Progenitor cell of endocrine pancreas (in vitro differentiated cells): ENCODE measurements at regions not wholly inside any gene's neighbourhood (a gene's known extent, or its start where the extent isn't known, plus 50 kb on each side); places are given as distances from the start of the nearest gene placed in this dataset.

Experiments
- DNase-seq: peaks from one replicate; pipeline ENCODE4 v3.0.0; 2021; ENCODE audit warnings: low spot score; ENCODE audit not compliant: unreplicated experiment
- H3K27ac Mint-ChIP-seq: 2 replicates; pipeline ENCODE4 v1.8.0; 2021; ENCODE audit warnings: mild to moderate bottlenecking, moderate library complexity, mixed read lengths
- H3K27me3 Mint-ChIP-seq: 2 replicates; pipeline ENCODE4 v1.8.0; 2021; ENCODE audit warnings: mixed read lengths
- H3K36me3 Mint-ChIP-seq: 2 replicates; pipeline ENCODE4 v1.8.0; 2022; ENCODE audit warnings: mixed read lengths; ENCODE audit not compliant: insufficient read depth
- H3K4me1 Mint-ChIP-seq: 2 replicates; pipeline ENCODE4 v1.8.0; 2021; ENCODE audit warnings: low read depth, mixed read lengths
- H3K4me3 Mint-ChIP-seq: 2 replicates; pipeline ENCODE4 v1.8.0; 2021; ENCODE audit warnings: low read depth, mild to moderate bottlenecking, moderate library complexity, mixed read lengths
- H3K9me3 Mint-ChIP-seq: 2 replicates; pipeline ENCODE4 v1.8.0; 2021; ENCODE audit warnings: low read depth, mixed read lengths
- TF ChIP-seq, protein P1 (sequence below): fragments of 200-600 bp; sonication (generic); IDR thresholded peaks from one replicate; pipeline ENCODE4 v1.5.0; 2021; ENCODE audit warnings: antibody characterized with exemption, mild to moderate bottlenecking; ENCODE audit not compliant: unreplicated experiment

DNA sequence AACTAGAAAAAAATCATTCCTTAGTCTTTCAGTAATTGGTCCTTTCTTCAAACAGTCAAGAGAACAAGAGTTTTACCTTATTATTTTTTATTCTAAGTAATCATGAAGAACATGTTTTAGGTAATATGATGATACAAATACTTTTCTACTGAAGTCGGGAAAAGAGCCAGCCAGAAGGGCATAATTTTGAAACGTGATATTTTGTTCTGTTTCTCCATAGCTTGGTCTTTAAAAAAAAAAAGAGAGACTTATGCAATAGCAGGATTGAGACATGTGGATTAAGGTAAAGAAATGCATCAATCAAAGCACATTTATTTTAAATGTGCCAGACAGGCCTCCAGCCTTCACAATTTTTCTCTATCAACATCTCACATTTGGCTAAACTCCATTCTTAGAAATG lies 1016.8 kb downstream of the CNTNAP5 start:
- H3K9me3 Mint-ChIP-seq, result no peaks in the 10 kb centered on the region
- no peaks in the 10 kb centered on the region for H3K36me3 Mint-ChIP-seq
- peaks cover 2% of the 10 kb centered on the region for H3K27me3 Mint-ChIP-seq
- no peak overlapping the region for H3K4me3 Mint-ChIP-seq
- H3K27ac Mint-ChIP-seq, result no peak overlapping the region
- no peak for DNase-seq
- TF ChIP-seq, protein P1, sequence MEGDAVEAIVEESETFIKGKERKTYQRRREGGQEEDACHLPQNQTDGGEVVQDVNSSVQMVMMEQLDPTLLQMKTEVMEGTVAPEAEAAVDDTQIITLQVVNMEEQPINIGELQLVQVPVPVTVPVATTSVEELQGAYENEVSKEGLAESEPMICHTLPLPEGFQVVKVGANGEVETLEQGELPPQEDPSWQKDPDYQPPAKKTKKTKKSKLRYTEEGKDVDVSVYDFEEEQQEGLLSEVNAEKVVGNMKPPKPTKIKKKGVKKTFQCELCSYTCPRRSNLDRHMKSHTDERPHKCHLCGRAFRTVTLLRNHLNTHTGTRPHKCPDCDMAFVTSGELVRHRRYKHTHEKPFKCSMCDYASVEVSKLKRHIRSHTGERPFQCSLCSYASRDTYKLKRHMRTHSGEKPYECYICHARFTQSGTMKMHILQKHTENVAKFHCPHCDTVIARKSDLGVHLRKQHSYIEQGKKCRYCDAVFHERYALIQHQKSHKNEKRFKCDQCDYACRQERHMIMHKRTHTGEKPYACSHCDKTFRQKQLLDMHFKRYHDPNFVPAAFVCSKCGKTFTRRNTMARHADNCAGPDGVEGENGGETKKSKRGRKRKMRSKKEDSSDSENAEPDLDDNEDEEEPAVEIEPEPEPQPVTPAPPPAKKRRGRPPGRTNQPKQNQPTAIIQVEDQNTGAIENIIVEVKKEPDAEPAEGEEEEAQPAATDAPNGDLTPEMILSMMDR, result no peak
- peaks cover 5% of the 10 kb centered on the region for H3K4me1 Mint-ChIP-seq

DNA sequence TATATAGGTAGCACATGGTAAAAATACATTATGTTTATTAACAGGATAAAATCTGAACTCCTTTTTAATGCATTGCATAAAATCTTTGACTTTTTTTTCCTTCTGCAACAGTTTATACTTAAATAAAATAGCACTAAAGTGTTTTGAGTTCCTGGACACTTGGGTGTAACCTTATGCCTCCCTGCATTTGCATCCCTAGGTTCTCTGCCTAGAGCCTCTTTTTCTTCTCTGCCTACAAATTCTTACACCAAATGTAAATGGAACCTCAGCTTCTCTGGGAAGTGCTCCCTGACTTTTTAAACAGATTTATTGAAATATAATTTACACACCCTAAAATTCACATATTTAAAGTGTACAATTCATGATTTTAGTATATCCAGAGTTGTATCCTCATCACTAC lies 1017.6 kb downstream of the CNTNAP5 start:
- Mint-ChIP-seq H3K36me3 (no peaks in the 10 kb centered on the region), H3K9me3 (no peaks in the 10 kb centered on the region), H3K4me3 (no peak overlapping the region), H3K27me3 (peaks cover 2% of the 10 kb centered on the region), H3K27ac (no peak overlapping the region), H3K4me1 (peaks cover 5% of the 10 kb centered on the region)
- TF ChIP-seq, protein P1, result no peak
- DNase-seq, result no peak

DNA sequence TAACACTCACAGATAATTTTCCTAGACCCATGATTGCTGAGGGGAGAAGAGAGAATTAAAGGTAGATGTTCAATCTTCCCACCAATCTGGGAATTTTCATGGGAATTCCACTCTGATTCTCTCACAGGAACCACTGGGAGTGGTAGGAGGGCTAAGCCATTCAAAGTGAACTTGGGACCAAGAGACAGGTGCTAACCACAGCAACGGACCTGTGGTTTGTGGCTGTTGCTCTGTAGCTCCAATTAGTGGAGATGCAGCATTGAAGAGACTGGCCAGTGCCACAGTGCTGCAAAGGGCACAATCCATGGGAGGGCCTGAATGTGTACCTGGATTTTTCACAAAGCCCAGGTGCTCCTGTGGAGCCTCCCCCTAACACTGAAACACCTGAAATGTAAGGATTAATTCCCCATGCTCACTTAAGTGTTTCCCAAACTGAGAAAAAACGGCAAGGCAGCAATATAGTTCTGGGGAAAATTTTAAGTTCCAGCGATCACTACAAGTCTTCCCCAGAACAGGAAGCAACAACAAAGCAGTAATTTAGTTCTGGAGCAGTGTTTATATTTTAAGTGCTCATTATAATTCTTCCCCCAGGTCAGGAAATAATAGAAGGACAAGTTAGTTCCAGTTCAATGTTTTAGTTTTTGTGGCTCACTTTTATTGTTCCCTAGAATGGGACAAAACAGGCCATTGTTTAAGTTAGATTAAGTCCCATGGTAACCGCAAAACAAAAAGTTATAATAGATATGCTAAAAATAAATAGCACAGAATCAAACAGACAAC lies 1045.8 kb downstream of the CNTNAP5 start:
- H3K9me3 Mint-ChIP-seq, result peaks cover 10% of the 10 kb centered on the region
- H3K27me3 Mint-ChIP-seq, result no peaks in the 10 kb centered on the region
- H3K36me3 Mint-ChIP-seq, result no peaks in the 10 kb centered on the region
- TF ChIP-seq, protein P1, result no peak
- no peak overlapping the region for H3K4me3 Mint-ChIP-seq
- no peaks in the 10 kb centered on the region for H3K4me1 Mint-ChIP-seq
- DNase-seq, result no peak
- H3K27ac Mint-ChIP-seq, result no peak overlapping the region

DNA sequence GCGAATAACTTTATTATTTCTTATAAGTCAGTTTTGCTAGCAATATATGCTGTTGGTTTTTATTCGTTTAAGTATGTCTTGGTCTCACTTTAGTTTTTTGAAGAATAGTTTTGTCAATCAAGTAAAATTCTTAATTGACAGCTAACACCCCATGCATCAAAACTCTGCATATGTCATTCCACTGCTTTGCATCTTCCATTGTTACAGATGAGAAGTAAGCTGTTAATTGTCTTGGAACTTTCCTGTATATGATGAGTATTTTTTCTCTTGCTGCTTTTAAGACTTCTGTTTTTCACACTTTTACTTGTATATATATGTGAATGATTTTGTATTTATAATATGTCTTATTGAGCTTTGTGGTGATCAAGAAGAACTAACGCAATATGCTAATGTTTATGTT lies 1048.4 kb downstream of the CNTNAP5 start:
- H3K4me3 Mint-ChIP-seq, result no peak overlapping the region
- DNase-seq, result no peak
- no peaks in the 10 kb centered on the region for H3K4me1 Mint-ChIP-seq
- peaks cover 14% of the 10 kb centered on the region for H3K9me3 Mint-ChIP-seq
- no peaks in the 10 kb centered on the region for H3K36me3 Mint-ChIP-seq
- no peak overlapping the region for H3K27ac Mint-ChIP-seq
- H3K27me3 Mint-ChIP-seq, result no peaks in the 10 kb centered on the region
- TF ChIP-seq, protein P1, result no peak

DNA sequence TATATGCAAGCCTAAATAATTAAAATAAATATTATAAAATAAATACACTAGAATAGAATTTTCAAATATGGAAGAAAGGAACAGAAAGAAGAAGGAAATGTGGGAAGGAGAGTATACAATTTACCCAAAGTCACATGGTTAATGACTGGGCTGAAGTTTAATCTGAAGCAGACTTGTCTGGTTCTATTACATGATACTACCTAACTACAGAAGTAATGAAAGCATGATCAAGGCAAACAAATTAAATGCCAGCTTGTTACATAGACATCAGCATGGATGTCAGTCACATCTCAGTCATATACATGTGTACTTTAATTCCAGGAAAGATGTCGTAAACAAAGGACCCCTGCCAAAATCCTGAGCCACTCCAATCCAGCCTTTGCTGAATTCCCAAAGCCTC lies 1060.8 kb downstream of the CNTNAP5 start:
- Mint-ChIP-seq H3K4me3 (no peak overlapping the region), H3K9me3 (no peaks in the 10 kb centered on the region), H3K27me3 (no peaks in the 10 kb centered on the region), H3K4me1 (peaks cover 16% of the 10 kb centered on the region), H3K36me3 (no peaks in the 10 kb centered on the region), H3K27ac (no peak overlapping the region)
- DNase-seq, result no peak
- TF ChIP-seq, protein P1, result no peak
